AG04449 (cell line): ENCODE measurements at regions not wholly inside any gene's neighbourhood (a gene's known extent, or its start where the extent isn't known, plus 50 kb on each side); places are given as distances from the start of the nearest gene placed in this dataset.

Source experiments
- CTCF ChIA-PET: fragments of 350-600 bp; formaldehyde crosslinking; extraction: SDS; loops from one replicate; lab custom pipeline; 2021; ENCODE audit warnings: antibody characterized with exemption; lab: Yijun Ruan, JAX
- POLR2A ChIA-PET: fragments of 400-600, 350-600 bp; formaldehyde crosslinking; extraction: SDS; loops from one replicate; lab custom pipeline; 2020; ENCODE audit warnings: antibody characterized with exemption, inconsistent platforms; lab: Yijun Ruan, JAX
- DNase-seq: peaks from one replicate; pipeline ENCODE4 v3.0.0-alpha.2; 2010; ENCODE audit warnings: low read depth, low spot score
- H3K4me3 ChIP-seq: 2 replicates; pipeline ENCODE4 v1.5.1; 2011; ENCODE audit warnings: low read depth, mild to moderate bottlenecking, control low read depth, low read length
- CTCF ChIP-seq: IDR thresholded peaks from one replicate; pipeline ENCODE4 v1.5.1; 2011; ENCODE audit warnings: mild to moderate bottlenecking, moderate library complexity, low read length, control low read depth, inconsistent platforms; ENCODE audit not compliant: insufficient read depth; ENCODE audit errors: missing control alignments

GRCh38 chr2:43128559-43128955 is 97.8 kb downstream of the ZFP36L2 start:
- ChIA-PET CTCF (interaction anchor here (1.0 to 1.9 kb wide), 4 partner anchors 8 to 101 kb away, joined by 3 to 5 read pairs (median 4); no protein-coding TSS in a partner anchor), POLR2A (interaction anchor here (0.6 kb wide), 1 partner anchor 98 kb away, joined by 3 read pairs; the partner anchor contains the start of gene ZFP36L2)
- DNase-seq, result no peak
- no peak for TF ChIP-seq CTCF
- H3K4me3 ChIP-seq, result no peak overlapping the region

- POLR2A ChIA-PET, result no interaction called here
- H3K4me3 ChIP-seq, result no peak overlapping the region
- CTCF ChIA-PET, result interaction anchor here (1.0 to 1.9 kb wide), 9 partner anchors 7 to 354 kb away, joined by 3 to 8 read pairs (median 5); no protein-coding TSS in a partner anchor
- no peak for DNase-seq
- no peak for TF ChIP-seq CTCF
These were observed 98.4 kb downstream of the ZFP36L2 start for GRCh38 chr2:43127941-43128558.

GRCh38 chr2:43127208-43127940 is 99.0 kb downstream of the ZFP36L2 start:
- no peak overlapping the region for H3K4me3 ChIP-seq
- ChIA-PET POLR2A (interaction anchor here (0.7 kb wide), 1 partner anchor 207 kb away, joined by 3 read pairs; no protein-coding TSS in a partner anchor), CTCF (interaction anchor here (0.8 to 1.8 kb wide), 14 partner anchors 9 to 354 kb away, joined by 3 to 8 read pairs (median 4); no protein-coding TSS in a partner anchor)
- no peak for DNase-seq
- TF ChIP-seq CTCF, result peak; percentile 63

GRCh38 chr2:43126817-43127207 is 99.6 kb downstream of the ZFP36L2 start:
- no peak for DNase-seq
- CTCF ChIA-PET, result interaction anchor here (0.8 to 1.8 kb wide), 16 partner anchors 8 to 355 kb away, joined by 3 to 8 read pairs (median 4); no protein-coding TSS in a partner anchor
- TF ChIP-seq CTCF, result no peak
- no peak overlapping the region for H3K4me3 ChIP-seq
- POLR2A ChIA-PET, result interaction anchor here (0.7 kb wide), 1 partner anchor 207 kb away, joined by 3 read pairs; no protein-coding TSS in a partner anchor

- DNase-seq, result no peak
- H3K4me3 ChIP-seq, result no peak overlapping the region
- CTCF ChIA-PET, result interaction anchor here (1.5 to 1.8 kb wide), 5 partner anchors 14 to 177 kb away, joined by 4 to 8 read pairs (median 4); no protein-coding TSS in a partner anchor
- POLR2A ChIA-PET, result no interaction called here
- no peak for TF ChIP-seq CTCF
These were observed 101.1 kb downstream of the ZFP36L2 start for GRCh38 chr2:43125090-43125998.
